ENCODE measurements at regions not wholly inside any gene's neighbourhood (a gene's known extent, or its start where the extent isn't known, plus 50 kb on each side); places are given as distances from the start of the nearest gene placed in this dataset.

DNA sequence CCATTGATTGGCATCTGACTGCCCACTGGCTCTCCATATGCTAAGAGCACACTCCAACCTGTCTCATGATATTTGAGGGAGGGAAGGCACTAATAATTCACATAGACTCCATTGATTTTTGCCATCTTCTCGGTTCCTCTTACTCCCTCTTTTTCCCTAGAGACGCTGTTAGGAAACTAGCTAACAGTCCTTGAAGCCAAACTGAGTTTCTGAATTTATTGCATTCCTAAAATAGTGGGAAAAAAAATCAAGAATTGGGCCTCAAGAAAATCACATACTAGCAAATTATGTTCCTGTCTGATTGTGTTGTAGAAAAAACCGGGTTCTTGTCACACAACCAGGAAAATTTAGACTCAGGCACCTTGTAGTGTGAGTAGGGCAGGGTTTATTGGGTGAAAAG is 86.4 kb upstream of the SLC7A1 start:
- H3K4me3 ChIP-seq (ENCODE audit: low read depth, low read length), result no peak overlapping the region
- peak; percentile 45 for DNase-seq (ENCODE audit: low read depth)
- TF ChIP-seq POLR2A (IDR thresholded peaks at IDR 0.05; ENCODE audit: extremely low read depth, insufficient read length), result no peak
- TF ChIP-seq, protein P1, sequence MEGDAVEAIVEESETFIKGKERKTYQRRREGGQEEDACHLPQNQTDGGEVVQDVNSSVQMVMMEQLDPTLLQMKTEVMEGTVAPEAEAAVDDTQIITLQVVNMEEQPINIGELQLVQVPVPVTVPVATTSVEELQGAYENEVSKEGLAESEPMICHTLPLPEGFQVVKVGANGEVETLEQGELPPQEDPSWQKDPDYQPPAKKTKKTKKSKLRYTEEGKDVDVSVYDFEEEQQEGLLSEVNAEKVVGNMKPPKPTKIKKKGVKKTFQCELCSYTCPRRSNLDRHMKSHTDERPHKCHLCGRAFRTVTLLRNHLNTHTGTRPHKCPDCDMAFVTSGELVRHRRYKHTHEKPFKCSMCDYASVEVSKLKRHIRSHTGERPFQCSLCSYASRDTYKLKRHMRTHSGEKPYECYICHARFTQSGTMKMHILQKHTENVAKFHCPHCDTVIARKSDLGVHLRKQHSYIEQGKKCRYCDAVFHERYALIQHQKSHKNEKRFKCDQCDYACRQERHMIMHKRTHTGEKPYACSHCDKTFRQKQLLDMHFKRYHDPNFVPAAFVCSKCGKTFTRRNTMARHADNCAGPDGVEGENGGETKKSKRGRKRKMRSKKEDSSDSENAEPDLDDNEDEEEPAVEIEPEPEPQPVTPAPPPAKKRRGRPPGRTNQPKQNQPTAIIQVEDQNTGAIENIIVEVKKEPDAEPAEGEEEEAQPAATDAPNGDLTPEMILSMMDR (IDR thresholded peaks at IDR 0.05; ENCODE audit: low read depth, low read length), result no peak
- TF ChIP-seq, protein P2, sequence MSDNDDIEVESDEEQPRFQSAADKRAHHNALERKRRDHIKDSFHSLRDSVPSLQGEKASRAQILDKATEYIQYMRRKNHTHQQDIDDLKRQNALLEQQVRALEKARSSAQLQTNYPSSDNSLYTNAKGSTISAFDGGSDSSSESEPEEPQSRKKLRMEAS (IDR thresholded peaks at IDR 0.05; ENCODE audit: low read depth, low read length), result no peak

DNA sequence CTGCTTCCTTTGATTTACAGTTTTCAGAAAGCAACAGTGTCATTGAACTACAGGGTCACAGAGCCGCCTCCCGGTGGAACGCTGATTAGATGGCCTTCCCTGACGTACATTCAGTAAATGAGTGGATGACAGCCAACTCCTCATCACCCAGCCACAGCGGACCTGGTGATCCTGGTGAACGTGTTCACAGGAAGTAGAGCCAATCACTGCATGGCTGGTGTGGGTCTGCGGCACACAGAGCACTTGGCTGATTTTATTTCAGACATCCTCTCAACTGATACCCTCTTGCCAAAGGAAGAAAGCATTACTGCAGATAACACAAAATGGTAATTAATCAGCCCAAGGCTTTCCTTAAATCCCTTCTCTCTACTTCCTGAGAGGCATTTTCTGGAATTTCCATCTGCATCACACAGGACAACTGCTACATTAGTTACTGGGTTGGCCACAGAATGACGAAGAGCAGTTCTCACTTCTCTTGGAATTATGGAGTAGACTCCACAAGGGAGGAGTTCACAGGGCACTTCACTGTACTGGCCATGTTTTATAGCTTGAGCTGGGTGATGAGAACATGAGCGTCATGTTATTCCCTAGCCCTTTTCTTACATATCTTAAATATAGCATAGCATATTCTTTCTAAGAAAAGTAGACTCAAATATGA is 84.0 kb upstream of the SLC7A1 start:
- TF ChIP-seq, protein P1 (IDR thresholded peaks at IDR 0.05; ENCODE audit: low read depth, low read length), result no peak
- TF ChIP-seq, protein P2 (IDR thresholded peaks at IDR 0.05; ENCODE audit: low read depth, low read length), result no peak
- TF ChIP-seq POLR2A (IDR thresholded peaks at IDR 0.05; ENCODE audit: extremely low read depth, insufficient read length) (no peak), MYC (IDR thresholded peaks at IDR 0.05; ENCODE audit: low read depth, low read length) (no peak)
- no peak overlapping the region for H3K4me3 ChIP-seq (ENCODE audit: low read depth, low read length)
- no peak for DNase-seq (ENCODE audit: low read depth)

DNA sequence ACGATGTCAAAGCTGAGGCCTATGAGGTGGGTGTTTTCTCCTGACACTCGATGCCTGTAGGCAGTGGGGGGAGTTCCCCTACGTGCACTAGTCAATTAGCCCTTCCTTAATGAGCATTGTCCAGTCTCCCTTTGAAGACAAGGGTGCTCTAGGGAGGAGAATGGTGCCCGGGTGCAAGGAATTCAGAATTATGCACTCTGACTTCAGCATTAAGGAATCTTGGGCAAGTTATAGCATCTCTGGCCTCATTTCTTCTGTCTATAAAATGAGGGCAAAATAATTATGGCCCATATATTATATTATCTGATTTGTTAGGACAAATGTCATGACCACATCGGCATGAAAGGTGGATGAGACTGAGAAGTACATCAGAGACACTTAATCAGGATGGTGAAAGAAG is 82.1 kb upstream of the SLC7A1 start:
- no peak for TF ChIP-seq MYC (IDR thresholded peaks at IDR 0.05; ENCODE audit: low read depth, low read length)

DNA sequence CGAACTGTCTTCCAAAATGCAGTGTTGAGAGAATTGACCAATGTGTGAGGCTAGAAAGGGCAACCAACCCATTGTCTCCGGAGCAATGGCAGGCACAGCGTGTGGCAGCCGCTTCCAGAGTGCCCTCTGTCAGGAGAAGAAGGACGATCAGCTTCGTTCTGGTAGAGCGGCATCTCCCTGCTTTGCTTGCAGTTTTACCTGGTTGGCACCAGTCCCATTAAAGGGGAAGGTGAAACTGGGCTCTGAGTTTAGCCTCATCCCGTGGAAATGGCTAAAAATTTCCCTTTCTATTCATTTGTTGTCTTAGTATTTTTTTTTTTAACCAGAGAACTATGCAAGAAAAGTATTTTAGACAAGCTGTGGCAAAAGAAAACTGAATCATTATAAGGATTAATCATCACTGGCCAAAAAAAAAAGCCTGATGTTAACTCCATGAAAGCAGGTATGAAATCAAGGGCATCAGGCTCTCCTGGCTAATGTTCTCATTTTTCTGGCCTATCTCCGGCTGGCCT is 81.5 kb upstream of the SLC7A1 start:
- no peak overlapping the region for H3K4me3 ChIP-seq (ENCODE audit: low read depth, low read length)
- DNase-seq (ENCODE audit: low read depth), result no peak
- no peak for TF ChIP-seq POLR2A (IDR thresholded peaks at IDR 0.05; ENCODE audit: extremely low read depth, insufficient read length)
- TF ChIP-seq MYC (IDR thresholded peaks at IDR 0.05; ENCODE audit: low read depth, low read length), result no peak
- TF ChIP-seq, protein P2 (IDR thresholded peaks at IDR 0.05; ENCODE audit: low read depth, low read length), result no peak
- TF ChIP-seq, protein P1 (IDR thresholded peaks at IDR 0.05; ENCODE audit: low read depth, low read length), result no peak

More for the DNA sequence above, 82.1 kb upstream of the SLC7A1 start:
- DNase-seq (ENCODE audit: low read depth), result no peak
- H3K4me3 ChIP-seq (ENCODE audit: low read depth, low read length), result no peak overlapping the region

DNA sequence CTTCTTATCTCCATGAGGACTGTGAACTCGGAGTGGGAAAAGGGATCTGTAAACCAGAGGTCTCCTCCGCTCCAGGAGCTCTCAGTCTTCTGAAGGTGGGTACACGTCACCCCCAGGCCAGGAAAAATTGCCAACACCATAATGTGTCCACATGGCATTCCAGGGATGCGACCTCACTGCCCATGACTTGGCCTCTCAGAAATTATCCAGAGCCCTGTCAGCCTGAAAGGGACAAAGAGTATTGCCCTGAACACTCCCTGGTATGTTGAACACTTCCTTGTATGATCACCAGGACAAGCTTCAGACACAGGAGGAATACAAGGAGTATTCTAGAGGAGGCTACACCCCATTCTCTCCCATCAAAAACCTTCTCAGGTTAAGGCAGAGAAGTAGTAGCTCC is 81.0 kb upstream of the SLC7A1 start:
- no peak overlapping the region for H3K4me3 ChIP-seq (ENCODE audit: low read depth, low read length)
- no peak for DNase-seq (ENCODE audit: low read depth)
- TF ChIP-seq, protein P2 (IDR thresholded peaks at IDR 0.05; ENCODE audit: low read depth, low read length), result no peak
- no peak for TF ChIP-seq MYC (IDR thresholded peaks at IDR 0.05; ENCODE audit: low read depth, low read length)
- TF ChIP-seq POLR2A (IDR thresholded peaks at IDR 0.05; ENCODE audit: extremely low read depth, insufficient read length), result no peak

DNA sequence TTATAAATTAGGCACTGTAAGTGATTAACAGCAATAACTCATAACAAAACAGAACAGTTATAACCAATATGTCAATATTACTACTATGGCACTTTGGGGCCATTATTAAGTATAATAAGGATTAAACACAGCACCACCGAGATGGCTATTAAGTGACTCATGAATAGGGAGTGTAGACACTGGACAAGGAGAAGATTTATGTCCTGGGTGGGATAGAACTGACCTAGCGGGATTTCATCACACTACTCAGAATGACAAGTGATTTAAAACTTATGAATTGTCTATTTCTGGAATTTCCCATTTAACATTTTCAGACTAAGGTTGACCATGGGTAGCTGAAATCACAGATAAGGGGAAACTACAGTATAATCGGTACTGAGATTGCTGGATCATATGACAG is 79.0 kb upstream of the SLC7A1 start:
- DNase-seq (ENCODE audit: low read depth), result no peak

DNA sequence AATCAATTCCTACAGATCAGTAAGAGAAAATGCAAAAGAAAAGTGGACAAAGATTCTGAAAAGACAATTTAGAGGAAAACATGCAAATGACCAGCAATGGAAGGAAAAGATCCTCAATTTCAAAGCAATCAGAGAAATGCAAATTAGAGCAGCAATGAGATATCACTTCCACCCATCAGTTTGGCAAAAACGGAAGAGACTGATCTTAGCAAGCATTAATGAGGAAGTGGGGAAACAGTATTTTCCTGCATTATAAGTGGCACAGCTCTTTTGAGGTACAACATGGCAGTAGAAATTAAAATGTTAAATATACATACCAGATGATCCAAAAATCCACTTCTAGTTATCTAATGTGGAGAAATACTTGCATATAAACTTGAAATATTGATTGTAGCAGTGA is 69.1 kb upstream of the SLC7A1 start:
- H3K4me3 ChIP-seq (ENCODE audit: low read depth, low read length), result no peak overlapping the region
- DNase-seq (ENCODE audit: low read depth), result peak; percentile 40
- no peak for TF ChIP-seq MYC (IDR thresholded peaks at IDR 0.05; ENCODE audit: low read depth, low read length)
- TF ChIP-seq POLR2A (IDR thresholded peaks at IDR 0.05; ENCODE audit: extremely low read depth, insufficient read length), result no peak

More for the DNA sequence above, 79.0 kb upstream of the SLC7A1 start:
- TF ChIP-seq POLR2A (IDR thresholded peaks at IDR 0.05; ENCODE audit: extremely low read depth, insufficient read length) (no peak), MYC (IDR thresholded peaks at IDR 0.05; ENCODE audit: low read depth, low read length) (no peak)
- TF ChIP-seq, protein P2 (IDR thresholded peaks at IDR 0.05; ENCODE audit: low read depth, low read length), result no peak
- H3K4me3 ChIP-seq (ENCODE audit: low read depth, low read length), result no peak overlapping the region
